Liver (tissue), 3 donors: ENCODE measurements at regions not wholly inside any gene's neighbourhood (a gene's known extent, or its start where the extent isn't known, plus 50 kb on each side); places are given as distances from the start of the nearest gene placed in this dataset.

Experiments used
- ATF3 ChIP-seq: IDR thresholded peaks from 2 replicates; pipeline ENCODE4 v1.6.1; 2016; ENCODE audit warnings: antibody characterized with exemption
- CTCF ChIP-seq: fragments of 150-350 bp; IDR thresholded peaks from 2 replicates; pipeline ENCODE4 v1.5.1; 2017; ENCODE audit warnings: improper control_type of control experiment, low read depth, low read length; ENCODE audit not compliant: missing input control
- GABPA ChIP-seq, 2 donors: IDR thresholded peaks in 1 of 2; conservative IDR thresholded peaks in 1 of 2; 2 replicates each; pipeline ENCODE4 v1.6.1; 2016; ENCODE audit warnings: antibody characterized with exemption in 2 of 2, mild to moderate bottlenecking in 1 of 2, moderate library complexity in 1 of 2
- JUND ChIP-seq, 2 donors: IDR thresholded peaks; 2 replicates each; pipeline ENCODE4 v1.6.1; 2016; ENCODE audit warnings: antibody characterized with exemption in 2 of 2
- REST ChIP-seq: IDR thresholded peaks from 2 replicates; pipeline ENCODE4 v1.6.1; 2016; ENCODE audit warnings: antibody characterized with exemption, mild to moderate bottlenecking
- RXRA ChIP-seq, 2 donors: IDR thresholded peaks; 2 replicates each; pipeline ENCODE4 v1.6.1; 2017 to 2018; ENCODE audit warnings: antibody characterized with exemption in 2 of 2, mild to moderate bottlenecking in 1 of 2
- SP1 ChIP-seq: IDR thresholded peaks from 2 replicates; pipeline ENCODE4 v1.6.1; 2018; ENCODE audit warnings: antibody characterized with exemption, mild to moderate bottlenecking
- YY1 ChIP-seq: IDR thresholded peaks from 2 replicates; pipeline ENCODE4 v1.6.1; 2016; ENCODE audit warnings: antibody characterized with exemption, mild to moderate bottlenecking
- TF ChIP-seq, protein P1 (sequence below): IDR thresholded peaks from 2 replicates; pipeline ENCODE4 v1.6.1; 2016; ENCODE audit warnings: antibody characterized with exemption
- donor health status: healthy.
- donor health status: healthy.

DNA sequence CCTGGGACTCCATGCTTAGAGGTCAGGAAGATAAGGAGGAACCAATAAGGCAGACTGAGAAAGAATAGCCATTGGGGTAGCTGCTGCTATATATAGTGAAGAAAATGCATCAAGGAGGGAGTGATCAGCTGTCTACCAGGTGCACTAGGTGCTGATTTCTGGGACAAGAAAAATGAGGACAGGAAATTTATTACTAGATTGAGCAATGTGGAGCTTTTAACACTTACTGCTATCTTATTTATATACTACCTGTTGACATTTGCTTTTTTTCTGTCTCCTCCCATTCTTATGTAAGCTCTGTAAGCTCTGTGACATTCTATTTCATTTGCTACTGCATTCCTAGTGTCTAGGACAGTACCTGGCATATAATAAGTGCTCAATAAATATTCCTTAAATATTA is 53.7 kb upstream of the DHX40 start:
- TF ChIP-seq, protein P1, sequence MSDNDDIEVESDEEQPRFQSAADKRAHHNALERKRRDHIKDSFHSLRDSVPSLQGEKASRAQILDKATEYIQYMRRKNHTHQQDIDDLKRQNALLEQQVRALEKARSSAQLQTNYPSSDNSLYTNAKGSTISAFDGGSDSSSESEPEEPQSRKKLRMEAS = no peak
- TF ChIP-seq CTCF (no peak), ATF3 (no peak), JUND (IDR thresholded peaks at IDR 0.05) (no peak), RXRA (IDR thresholded peaks at IDR 0.05) (no peak), YY1 (no peak), REST (no peak), GABPA (IDR thresholded peaks at IDR 0.05 in 1 of 2, conservative IDR thresholded peaks at IDR 0.05 in 1 of 2) (no peak), SP1 (no peak)
